GM18868 (cell line): ENCODE measurements at regions not wholly inside any gene's neighbourhood (a gene's known extent, or its start where the extent isn't known, plus 50 kb on each side); places are given as distances from the start of the nearest gene placed in this dataset.

Source experiments
- ATAC-seq: cut with Tn5 transposase; IDR thresholded peaks from one replicate; pipeline ENCODE4 v1.9.1; 2021; ENCODE audit warnings: mild to moderate bottlenecking, moderate library complexity; ENCODE audit not compliant: unreplicated experiment

- ATAC-seq = no peak
Measured at GRCh38 chr1:170864238-170864637, 71.1 kb upstream of the MROH9 start.

GRCh38 chr1:170864876-170865538 is 70.3 kb upstream of the MROH9 start:
- peak; percentile 70 for ATAC-seq

GRCh38 chr1:170866646-170867045 is 68.7 kb upstream of the MROH9 start:
- ATAC-seq = no peak

- ATAC-seq = no peak
Measured at GRCh38 chr1:170871868-170872267, 63.5 kb upstream of the MROH9 start.

- peak; percentile 96 for ATAC-seq
Measured at GRCh38 chr1:170872663-170873062, 62.7 kb upstream of the MROH9 start.

- no peak for ATAC-seq
Measured at GRCh38 chr1:170874671-170875070, 60.7 kb upstream of the MROH9 start.

- peak; percentile 62 for ATAC-seq
Measured at GRCh38 chr1:170881268-170882265, 53.8 kb upstream of the MROH9 start.
